ENCODE measurements at regions not wholly inside any gene's neighbourhood (a gene's known extent, or its start where the extent isn't known, plus 50 kb on each side); places are given as distances from the start of the nearest gene placed in this dataset.
"Not testable (repeated sequence)": the region's sequence is repeated elsewhere in the genome, so short reads cannot be mapped to it uniquely, and the experiment has no call there.

DNA sequence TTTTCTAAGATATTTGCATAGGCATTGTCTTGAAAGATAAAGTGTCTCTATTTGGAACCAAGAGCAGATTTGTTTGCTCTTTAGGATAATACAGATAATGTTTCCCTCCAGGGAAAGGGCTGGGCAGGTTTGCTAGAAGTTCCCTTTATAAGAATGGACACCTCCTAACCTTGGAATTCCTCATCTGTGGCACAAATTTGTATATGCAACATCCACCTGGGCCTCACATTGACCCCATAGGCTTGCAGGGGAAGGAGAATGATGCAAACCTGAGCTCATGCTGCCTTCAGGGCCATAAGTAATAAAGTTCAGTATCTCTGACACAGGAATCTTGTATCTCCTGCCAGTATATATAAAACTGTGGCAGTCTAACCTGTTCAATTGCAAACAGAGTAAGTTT, 508.4 kb upstream of the MIR17HG start:
- Histone ChIP-seq H3K4me1 (replicated peaks; ENCODE audit: insufficient read depth) (peaks cover 31% of the 10 kb centered on the region), H3K4me2 (peak overlapping the region; percentile 14), H3K79me2 (ENCODE audit: low read depth) (no peaks in the 10 kb centered on the region), H3F3A (ENCODE audit: insufficient read depth, low read depth) (peaks cover 13% of the 10 kb centered on the region), H3K9me3 (ENCODE audit: insufficient read depth, low read depth) (no peaks in the 10 kb centered on the region), H3K36me3 (ENCODE audit: low read depth) (no peaks in the 10 kb centered on the region), H3K27me3 (ENCODE audit: insufficient read depth, low read depth) (no peaks in the 10 kb centered on the region), H3K9me2 (ENCODE audit: insufficient read depth) (no peaks in the 10 kb centered on the region), H3K4me3 (no peak overlapping the region), H4K20me1 (ENCODE audit: insufficient read depth) (no peaks in the 10 kb centered on the region), H3K27ac (peak overlapping the region; percentile 87), H2AFZ (no peak overlapping the region)
- intact Hi-C loops (cut with micrococcal nuclease; ENCODE audit: unreplicated experiment) = loop anchor here (1.0 kb wide), 1 partner anchor 394 kb away; no protein-coding TSS in a partner anchor
- ChIA-PET CTCF (no interaction called here), POLR2A (ENCODE audit: unreplicated experiment) (interaction anchor here (0.6 kb wide), 2 partner anchors 620 to 1112 kb away, joined by 3 to 5 read pairs; no protein-coding TSS in a partner anchor)
- no TSS peak for BruUV-seq (replicated peaks)
- DNase-seq = peak; percentile 43 to 74
- no peak for TF ChIP-seq EZH2 (IDR thresholded peaks at IDR 0.05; ENCODE audit: low read depth)
- TF ChIP-seq, protein P1, sequence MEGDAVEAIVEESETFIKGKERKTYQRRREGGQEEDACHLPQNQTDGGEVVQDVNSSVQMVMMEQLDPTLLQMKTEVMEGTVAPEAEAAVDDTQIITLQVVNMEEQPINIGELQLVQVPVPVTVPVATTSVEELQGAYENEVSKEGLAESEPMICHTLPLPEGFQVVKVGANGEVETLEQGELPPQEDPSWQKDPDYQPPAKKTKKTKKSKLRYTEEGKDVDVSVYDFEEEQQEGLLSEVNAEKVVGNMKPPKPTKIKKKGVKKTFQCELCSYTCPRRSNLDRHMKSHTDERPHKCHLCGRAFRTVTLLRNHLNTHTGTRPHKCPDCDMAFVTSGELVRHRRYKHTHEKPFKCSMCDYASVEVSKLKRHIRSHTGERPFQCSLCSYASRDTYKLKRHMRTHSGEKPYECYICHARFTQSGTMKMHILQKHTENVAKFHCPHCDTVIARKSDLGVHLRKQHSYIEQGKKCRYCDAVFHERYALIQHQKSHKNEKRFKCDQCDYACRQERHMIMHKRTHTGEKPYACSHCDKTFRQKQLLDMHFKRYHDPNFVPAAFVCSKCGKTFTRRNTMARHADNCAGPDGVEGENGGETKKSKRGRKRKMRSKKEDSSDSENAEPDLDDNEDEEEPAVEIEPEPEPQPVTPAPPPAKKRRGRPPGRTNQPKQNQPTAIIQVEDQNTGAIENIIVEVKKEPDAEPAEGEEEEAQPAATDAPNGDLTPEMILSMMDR (conservative IDR thresholded peaks at IDR 0.05) = no peak

- no peaks in the 10 kb centered on the region for H3F3A ChIP-seq (ENCODE audit: insufficient read depth, low read depth)
Measured at GRCh38 chr13:90846936-90847335, 500.6 kb upstream of the MIR17HG start.

DNA sequence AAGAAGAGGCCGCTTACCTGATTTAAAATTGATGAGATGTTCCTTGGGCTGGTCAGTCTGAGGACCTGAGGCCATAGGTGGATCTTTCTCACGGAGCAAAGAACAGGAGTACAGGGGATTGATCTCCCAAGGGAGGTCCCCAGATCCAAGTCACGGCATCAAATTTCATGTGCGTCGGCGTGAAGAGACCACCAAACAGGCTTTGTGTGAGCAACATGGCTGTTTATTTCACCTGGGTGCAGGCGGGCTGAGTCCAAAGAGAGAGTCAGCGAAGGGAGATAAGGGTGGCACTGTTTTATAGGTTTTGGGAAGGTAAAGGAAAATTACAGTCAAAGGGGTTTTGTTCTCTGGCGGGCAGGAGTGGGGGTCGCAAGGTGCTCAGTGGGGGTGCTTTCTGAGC, 493.8 kb upstream of the MIR17HG start:
- H3K4me2 ChIP-seq; H3K79me2 ChIP-seq (ENCODE audit: low read depth); intact Hi-C loops (cut with micrococcal nuclease; ENCODE audit: unreplicated experiment); H3F3A ChIP-seq (ENCODE audit: insufficient read depth, low read depth); H3K27me3 ChIP-seq (ENCODE audit: insufficient read depth, low read depth); CTCF ChIA-PET; H2AFZ ChIP-seq; H4K20me1 ChIP-seq (ENCODE audit: insufficient read depth); POLR2A ChIA-PET (ENCODE audit: unreplicated experiment); DNase-seq; H3K9me3 ChIP-seq (ENCODE audit: insufficient read depth, low read depth); H3K36me3 ChIP-seq (ENCODE audit: low read depth); BruUV-seq (replicated peaks); H3K9me2 ChIP-seq (ENCODE audit: insufficient read depth); H3K27ac ChIP-seq; H3K4me3 ChIP-seq; H3K4me1 ChIP-seq (replicated peaks; ENCODE audit: insufficient read depth): not testable (repeated sequence)

More at GRCh38 chr13:90846936-90847335, 500.6 kb upstream of the MIR17HG start:
- Histone ChIP-seq H3K27ac (no peak overlapping the region), H4K20me1 (ENCODE audit: insufficient read depth) (no peaks in the 10 kb centered on the region), H3K4me3 (no peak overlapping the region), H3K4me1 (replicated peaks; ENCODE audit: insufficient read depth) (0 out of 2 replicates have a peak, but pooled peaks cover 5% of the 10 kb centered on the region), H3K9me2 (ENCODE audit: insufficient read depth) (0 out of 2 replicates have a peak, but pooled peaks cover 4% of the 10 kb centered on the region), H3K27me3 (ENCODE audit: insufficient read depth, low read depth) (no peaks in the 10 kb centered on the region), H3K9me3 (ENCODE audit: insufficient read depth, low read depth) (peaks cover 7% of the 10 kb centered on the region; the same call in 1 of the 2 replicates), H3K79me2 (ENCODE audit: low read depth) (no peaks in the 10 kb centered on the region), H3K4me2 (no peak overlapping the region), H2AFZ (no peak overlapping the region), H3K36me3 (ENCODE audit: low read depth) (no peaks in the 10 kb centered on the region)
- CTCF ChIA-PET = no interaction called here
- TF ChIP-seq EZH2 (IDR thresholded peaks at IDR 0.05; ENCODE audit: low read depth) = no peak
- TF ChIP-seq, protein P1 (conservative IDR thresholded peaks at IDR 0.05) = no peak
- no TSS peak for BruUV-seq (replicated peaks)
- intact Hi-C loops (cut with micrococcal nuclease; ENCODE audit: unreplicated experiment) = no loop called here
- no peak for DNase-seq
- POLR2A ChIA-PET (ENCODE audit: unreplicated experiment) = no interaction called here

DNA sequence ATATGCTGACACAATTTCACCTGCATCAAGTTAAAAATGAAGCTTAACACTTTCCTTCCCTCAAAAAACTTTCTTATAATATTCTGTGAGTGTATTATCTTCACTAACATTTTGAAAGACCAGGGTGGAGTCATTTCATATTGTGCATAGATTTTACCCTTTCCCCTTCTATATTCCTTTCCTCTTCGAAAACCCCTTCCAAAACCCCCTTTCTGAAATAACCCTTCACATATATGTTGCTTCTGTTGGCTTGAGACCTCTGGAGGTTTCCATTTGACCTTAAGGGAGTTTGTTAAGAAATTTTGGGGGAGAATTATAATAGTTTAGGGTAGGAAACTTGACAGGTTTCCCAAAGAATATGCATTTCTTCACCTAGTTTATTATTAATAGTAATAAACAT, 489.6 kb upstream of the MIR17HG start:
- no peak overlapping the region for H3K27ac ChIP-seq
- H2AFZ ChIP-seq = no peak overlapping the region
- H3K4me1 ChIP-seq (replicated peaks; ENCODE audit: insufficient read depth) = no peaks in the 10 kb centered on the region
- no TSS peak for BruUV-seq (replicated peaks)
- intact Hi-C loops (cut with micrococcal nuclease; ENCODE audit: unreplicated experiment) = no loop called here
- H3K4me3 ChIP-seq = no peak overlapping the region
- CTCF ChIA-PET = no interaction called here
- H3K36me3 ChIP-seq (ENCODE audit: low read depth) = no peaks in the 10 kb centered on the region
- no peaks in the 10 kb centered on the region for H3K27me3 ChIP-seq (ENCODE audit: insufficient read depth, low read depth)
- H3K9me2 ChIP-seq (ENCODE audit: insufficient read depth) = no peaks in the 10 kb centered on the region
- no peaks in the 10 kb centered on the region for H3K79me2 ChIP-seq (ENCODE audit: low read depth)
- no peaks in the 10 kb centered on the region for H3F3A ChIP-seq (ENCODE audit: insufficient read depth, low read depth)
- POLR2A ChIA-PET (ENCODE audit: unreplicated experiment) = no interaction called here
- no peak for DNase-seq
- no peaks in the 10 kb centered on the region for H4K20me1 ChIP-seq (ENCODE audit: insufficient read depth)
- 0 out of 2 replicates have a peak, but pooled peaks cover 4% of the 10 kb centered on the region for H3K9me3 ChIP-seq (ENCODE audit: insufficient read depth, low read depth)
- H3K4me2 ChIP-seq = no peak overlapping the region
- no peak for TF ChIP-seq EZH2 (IDR thresholded peaks at IDR 0.05; ENCODE audit: low read depth)
- TF ChIP-seq, protein P1 (conservative IDR thresholded peaks at IDR 0.05) = no peak
